Stimulated activated naive B cell treated with anti-CD40 and anti-IgM and Interleukin-4, amounts not matched to agents 10 μg/mL and 1 μg/mL and 100 μg/mL, for 72 hours (primary cell): ENCODE measurements at regions not wholly inside any gene's neighbourhood (a gene's known extent, or its start where the extent isn't known, plus 50 kb on each side); places are given as distances from the start of the nearest gene placed in this dataset.

Experiments
- ATAC-seq, 2 donors: fragments of 150-1000 bp; cut with Tn5 transposase; replicated peaks; 2 replicates each; pipeline ENCODE4 v1.10.0; 2021; ENCODE audit warnings: moderate library complexity in 1 of 2
- DNase-seq: peaks from one replicate; pipeline ENCODE4 v3.0.0; 2021
- H3K27ac Mint-ChIP-seq: one replicate; pipeline ENCODE4 v1.8.0; 2022; ENCODE audit warnings: mild to moderate bottlenecking, mixed read lengths
- H3K27me3 Mint-ChIP-seq, 2 donors: one replicate each; pipeline ENCODE4 v1.8.0; 2022; ENCODE audit warnings: mixed read lengths in 2 of 2
- H3K36me3 Mint-ChIP-seq, 2 donors: one replicate each; pipeline ENCODE4 v1.8.0; 2022; ENCODE audit warnings: mixed read lengths in 2 of 2, mild to moderate bottlenecking in 1 of 2
- H3K4me1 Mint-ChIP-seq, 2 donors: one replicate each; pipeline ENCODE4 v1.8.0; 2022; ENCODE audit warnings: mixed read lengths in 2 of 2, mild to moderate bottlenecking in 1 of 2
- H3K4me3 Mint-ChIP-seq, 2 donors: one replicate each; pipeline ENCODE4 v1.8.0; 2022; ENCODE audit warnings: mild to moderate bottlenecking in 2 of 2, mixed read lengths in 2 of 2, moderate library complexity in 1 of 2
- H3K9me3 Mint-ChIP-seq, 2 donors: one replicate each; pipeline ENCODE4 v1.8.0; 2022; ENCODE audit warnings: mixed read lengths in 2 of 2, mild to moderate bottlenecking in 1 of 2

DNA sequence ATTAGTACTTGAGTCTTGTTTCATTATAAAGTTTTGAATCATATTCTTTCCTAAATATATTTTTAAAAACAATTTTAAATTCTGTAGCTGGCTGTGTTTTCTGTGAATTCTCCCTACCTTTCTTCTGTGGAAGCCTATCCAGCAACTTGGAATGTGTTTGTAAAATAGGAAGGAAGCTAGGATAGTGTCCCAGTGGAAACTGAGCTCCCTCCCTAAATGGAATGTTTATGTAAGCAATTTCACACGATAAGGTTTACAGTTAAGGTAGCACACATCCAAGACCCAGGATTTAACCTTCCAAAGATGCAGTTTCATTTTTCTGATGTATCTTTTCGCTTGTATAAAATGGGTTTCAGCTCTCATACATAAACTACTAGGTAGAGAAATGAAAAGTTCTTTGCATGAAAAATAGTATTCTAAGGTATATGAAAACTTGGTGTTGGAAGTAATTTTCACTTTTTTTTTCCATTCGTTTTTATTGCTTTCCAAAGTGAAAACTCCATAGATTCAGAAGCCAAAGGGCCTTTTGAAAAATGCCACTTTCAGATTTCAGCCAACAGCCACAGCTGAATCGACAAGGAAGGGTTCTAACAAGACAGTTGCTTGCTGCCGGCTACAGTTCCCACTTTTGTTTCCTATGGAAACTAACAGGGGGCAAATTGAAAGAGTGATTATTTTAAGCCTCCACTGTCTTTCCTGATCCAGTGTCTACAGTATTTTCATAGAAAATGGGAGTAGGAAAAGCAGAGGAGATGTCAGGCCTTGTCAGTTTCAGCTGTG lies 405.1 kb upstream of the POU3F3 start:
- Mint-ChIP-seq H3K27ac (no peak overlapping the region), H3K4me3 (no peak overlapping the region), H3K27me3 (no peaks in the 10 kb centered on the region), H3K9me3 (no peaks in the 10 kb centered on the region), H3K4me1 (no peaks in the 10 kb centered on the region), H3K36me3 (no peaks in the 10 kb centered on the region)
- no peak for DNase-seq
- no peak for ATAC-seq

DNA sequence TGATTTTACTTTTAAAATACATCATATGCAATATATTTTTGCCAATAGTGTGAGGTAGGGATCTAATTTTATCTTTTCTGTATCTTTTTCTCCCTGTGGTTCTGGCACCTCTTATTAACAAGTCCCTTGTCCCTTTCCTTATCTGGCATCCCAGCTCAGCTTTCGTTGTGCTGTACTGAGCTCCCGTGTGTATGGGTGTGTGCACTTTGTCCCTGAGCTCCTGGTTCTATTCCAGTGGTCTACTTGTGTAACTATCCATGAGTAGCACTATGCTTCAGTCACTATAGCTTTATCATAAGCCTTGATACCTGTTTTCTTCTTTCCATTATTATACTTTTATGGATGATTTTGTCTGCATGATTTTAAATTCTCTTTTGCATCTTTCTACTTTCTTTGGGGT lies 401.4 kb upstream of the POU3F3 start:
- Mint-ChIP-seq H3K27me3 (no peaks in the 10 kb centered on the region), H3K9me3 (no peaks in the 10 kb centered on the region), H3K4me3 (no peak overlapping the region), H3K4me1 (no peaks in the 10 kb centered on the region), H3K27ac (no peak overlapping the region), H3K36me3 (no peaks in the 10 kb centered on the region)
- DNase-seq (no peak), ATAC-seq (no peak)

DNA sequence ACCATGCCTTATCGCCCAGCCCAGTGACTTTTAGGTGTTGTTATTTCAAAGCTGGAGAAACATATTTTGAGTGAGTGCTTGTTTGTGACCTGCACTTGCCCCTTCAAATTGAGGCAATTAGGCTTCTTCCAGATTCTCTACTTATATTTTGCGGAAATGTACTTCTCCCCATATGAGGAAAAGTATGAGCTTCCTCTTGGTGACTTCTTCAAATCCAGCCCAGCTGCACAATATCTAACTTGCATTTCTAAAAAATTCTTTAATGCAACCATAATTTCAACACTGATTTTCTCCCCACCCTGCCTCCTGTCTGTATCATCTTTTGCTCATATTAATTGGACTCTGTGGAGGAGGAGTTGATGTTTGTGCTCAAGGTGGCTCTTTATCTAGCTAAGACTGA lies 391.2 kb upstream of the POU3F3 start:
- no peak for DNase-seq
- no peak for ATAC-seq
- Mint-ChIP-seq H3K36me3 (no peaks in the 10 kb centered on the region), H3K4me1 (no peaks in the 10 kb centered on the region), H3K27ac (no peak overlapping the region), H3K9me3 (peaks cover 0 to 2% of the 10 kb centered on the region in 2 donors), H3K4me3 (no peak overlapping the region), H3K27me3 (no peaks in the 10 kb centered on the region)

DNA sequence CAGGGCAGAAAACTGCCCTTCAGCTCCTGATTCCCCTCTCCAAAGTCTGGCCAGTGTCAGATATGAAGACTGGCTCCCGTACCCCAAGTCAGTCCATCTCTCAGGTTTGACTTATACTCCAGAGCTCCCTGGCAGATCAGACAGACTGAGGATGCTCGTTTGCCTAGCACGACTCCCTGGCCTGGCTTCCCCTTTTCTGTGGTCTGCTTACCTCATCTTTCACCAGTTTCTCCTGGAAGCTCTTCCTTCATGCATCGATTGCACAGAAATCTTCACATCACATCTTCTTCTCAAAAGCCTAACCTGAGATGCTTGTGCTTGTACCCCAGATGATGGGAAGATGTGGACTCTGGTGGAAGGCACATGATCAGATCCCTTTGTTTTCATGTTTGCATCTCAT lies 387.9 kb upstream of the POU3F3 start:
- DNase-seq (no peak), ATAC-seq (no peak)
- no peaks in the 10 kb centered on the region for H3K4me1 Mint-ChIP-seq
- no peak overlapping the region for H3K4me3 Mint-ChIP-seq
- H3K27ac Mint-ChIP-seq = no peak overlapping the region
- peaks cover 0 to 2% of the 10 kb centered on the region in 2 donors for H3K9me3 Mint-ChIP-seq
- H3K27me3 Mint-ChIP-seq = no peaks in the 10 kb centered on the region
- H3K36me3 Mint-ChIP-seq = no peaks in the 10 kb centered on the region

DNA sequence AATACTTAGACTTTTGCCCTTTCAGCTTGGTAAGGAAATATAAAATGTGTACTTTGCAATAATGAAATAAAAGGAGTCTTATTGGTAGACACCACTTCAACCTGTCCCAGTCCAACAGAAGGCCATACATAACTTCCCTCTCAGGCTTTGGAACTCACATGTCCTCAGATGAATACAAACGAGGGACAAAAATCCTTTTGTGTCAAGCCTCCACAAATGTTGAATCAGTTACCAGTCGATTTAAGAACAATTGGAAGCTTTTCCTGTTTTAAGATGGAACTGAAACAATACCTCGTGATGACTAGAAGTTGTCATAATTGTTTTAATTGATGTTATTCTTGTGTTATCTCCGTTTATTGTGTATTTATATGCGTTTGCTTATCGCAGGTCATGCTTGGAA lies 385.1 kb upstream of the POU3F3 start:
- no peak overlapping the region for H3K4me3 Mint-ChIP-seq
- H3K27me3 Mint-ChIP-seq = no peaks in the 10 kb centered on the region
- DNase-seq (no peak), ATAC-seq (no peak)
- peaks cover 0 to 2% of the 10 kb centered on the region in 2 donors for H3K9me3 Mint-ChIP-seq
- H3K36me3 Mint-ChIP-seq = no peaks in the 10 kb centered on the region
- no peak overlapping the region for H3K27ac Mint-ChIP-seq
- no peaks in the 10 kb centered on the region for H3K4me1 Mint-ChIP-seq

DNA sequence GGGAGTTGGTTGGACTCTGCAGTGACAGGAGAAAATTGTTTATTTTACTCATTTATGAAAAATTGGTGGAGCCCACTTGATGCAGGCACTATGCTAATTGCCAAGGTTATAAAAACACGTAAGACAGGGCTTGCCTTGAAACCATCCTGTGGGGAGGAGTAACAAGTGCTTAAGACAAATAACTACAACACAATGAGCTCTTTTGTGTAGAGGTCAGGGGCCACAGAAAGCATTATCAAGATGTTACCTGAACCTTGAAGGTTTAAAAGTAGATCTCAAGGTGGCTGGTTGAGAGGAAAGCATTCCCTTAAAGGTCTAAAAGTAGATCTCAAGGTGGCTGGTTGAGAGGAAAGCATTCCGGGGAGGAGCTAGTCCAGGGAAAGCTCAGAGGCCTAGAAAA lies 381.8 kb upstream of the POU3F3 start:
- Mint-ChIP-seq H3K27ac (no peak overlapping the region), H3K4me1 (no peaks in the 10 kb centered on the region), H3K36me3 (no peaks in the 10 kb centered on the region), H3K9me3 (peaks cover 0 to 2% of the 10 kb centered on the region in 2 donors), H3K27me3 (peaks cover 0 to 3% of the 10 kb centered on the region in 2 donors), H3K4me3 (no peak overlapping the region)
- DNase-seq (no peak), ATAC-seq (no peak)

DNA sequence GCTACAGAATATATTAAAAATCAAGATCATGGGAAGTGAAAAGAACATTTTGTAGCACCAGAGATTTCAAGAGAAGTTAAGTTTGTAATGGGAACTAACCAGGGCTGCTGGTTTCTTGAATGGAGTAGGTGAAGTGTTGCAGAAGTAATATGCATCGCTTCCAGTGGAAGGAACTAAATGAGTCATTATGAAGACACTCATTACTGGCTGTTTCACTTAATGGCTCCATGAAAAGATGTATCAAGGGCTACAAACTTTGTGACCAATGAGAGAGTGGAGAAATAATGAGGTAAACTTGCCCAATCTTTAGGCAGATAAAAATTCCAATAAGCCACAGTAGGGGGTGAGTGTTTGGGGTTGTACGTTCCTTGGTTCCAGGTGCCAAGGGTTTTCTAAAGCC lies 380.4 kb upstream of the POU3F3 start:
- no peaks in the 10 kb centered on the region for H3K4me1 Mint-ChIP-seq
- no peaks in the 10 kb centered on the region for H3K36me3 Mint-ChIP-seq
- H3K4me3 Mint-ChIP-seq = no peak overlapping the region
- H3K27me3 Mint-ChIP-seq = peaks cover 0 to 4% of the 10 kb centered on the region in 2 donors
- H3K9me3 Mint-ChIP-seq = peaks cover 0 to 2% of the 10 kb centered on the region in 2 donors
- ATAC-seq (peak; percentile 21 to 42), DNase-seq (no peak)
- H3K27ac Mint-ChIP-seq = no peak overlapping the region

DNA sequence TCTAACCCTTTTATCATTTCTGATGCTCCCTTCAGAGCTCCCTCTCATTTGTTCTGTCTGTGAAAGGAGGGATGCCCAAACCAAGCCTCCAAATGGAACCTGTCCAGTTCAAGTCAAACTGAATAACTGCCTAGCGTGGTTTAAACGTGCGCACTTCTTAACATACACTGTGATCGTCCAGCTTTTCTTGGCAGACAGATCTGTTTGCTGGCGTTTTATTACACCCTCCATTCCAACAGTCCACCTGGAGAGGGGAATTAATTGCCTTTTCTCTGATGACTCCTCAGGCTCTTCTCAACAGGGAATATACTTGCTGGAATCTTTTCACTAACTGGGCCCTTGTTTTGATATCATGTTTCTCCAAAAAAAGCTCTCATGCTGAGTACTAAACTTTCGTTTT lies 379.2 kb upstream of the POU3F3 start:
- ATAC-seq (no peak), DNase-seq (no peak)
- Mint-ChIP-seq H3K4me3 (no peak overlapping the region), H3K9me3 (peaks cover 0 to 2% of the 10 kb centered on the region in 2 donors), H3K4me1 (no peaks in the 10 kb centered on the region), H3K27me3 (peaks cover 0 to 4% of the 10 kb centered on the region in 2 donors), H3K27ac (no peak overlapping the region), H3K36me3 (no peaks in the 10 kb centered on the region)

DNA sequence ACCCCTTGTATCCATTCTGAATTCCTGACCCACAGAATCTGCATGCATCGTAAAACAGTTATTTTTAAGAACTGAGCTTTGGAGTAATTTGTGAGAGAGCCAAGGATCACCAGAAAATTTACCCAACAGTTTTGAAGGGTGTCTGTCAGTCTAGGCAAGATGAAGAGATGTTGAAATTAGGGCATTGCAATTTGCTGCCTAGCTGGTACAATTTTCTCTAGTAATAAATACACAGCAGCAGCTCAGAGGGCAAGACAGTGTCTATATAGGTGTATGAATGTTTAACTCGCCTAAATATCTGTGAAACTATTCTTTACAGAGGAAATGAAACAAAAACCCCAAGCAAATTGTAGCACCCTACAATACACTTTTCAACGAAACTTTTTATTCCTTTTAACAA lies 377.8 kb upstream of the POU3F3 start:
- H3K27ac Mint-ChIP-seq = no peak overlapping the region

DNA sequence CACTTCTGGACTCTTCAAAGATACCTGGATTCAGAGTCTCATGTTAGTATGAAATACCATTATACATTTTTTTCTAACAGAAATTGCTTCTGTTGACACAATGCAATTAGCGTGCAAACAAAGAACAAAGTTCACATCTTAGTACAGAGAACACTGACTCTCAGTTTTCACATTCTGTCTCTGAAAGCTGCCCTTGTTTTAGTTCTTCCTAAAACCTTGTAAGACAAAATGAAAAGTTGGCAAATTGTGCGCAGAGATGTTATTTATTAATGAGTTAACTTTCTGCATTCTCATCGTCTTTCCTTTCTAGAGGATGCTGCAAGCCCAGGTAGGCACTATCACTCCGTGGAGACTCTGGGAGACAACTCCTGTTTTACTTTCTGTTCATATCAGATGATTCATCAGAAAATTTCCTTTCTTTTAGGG lies 377.3 kb upstream of the POU3F3 start:
- H3K4me3 Mint-ChIP-seq = no peak overlapping the region
- no peak for ATAC-seq
- no peaks in the 10 kb centered on the region for H3K4me1 Mint-ChIP-seq
- H3K36me3 Mint-ChIP-seq = no peaks in the 10 kb centered on the region
- H3K27me3 Mint-ChIP-seq = peaks cover 0 to 4% of the 10 kb centered on the region in 2 donors
- peaks cover 0 to 2% of the 10 kb centered on the region in 2 donors for H3K9me3 Mint-ChIP-seq
- DNase-seq = no peak
- no peak overlapping the region for H3K27ac Mint-ChIP-seq

More for the DNA sequence above, 377.8 kb upstream of the POU3F3 start:
- ATAC-seq (no peak), DNase-seq (no peak)
- Mint-ChIP-seq H3K36me3 (no peaks in the 10 kb centered on the region), H3K4me3 (no peak overlapping the region), H3K27me3 (peaks cover 0 to 4% of the 10 kb centered on the region in 2 donors), H3K9me3 (peaks cover 0 to 2% of the 10 kb centered on the region in 2 donors), H3K4me1 (no peaks in the 10 kb centered on the region)

DNA sequence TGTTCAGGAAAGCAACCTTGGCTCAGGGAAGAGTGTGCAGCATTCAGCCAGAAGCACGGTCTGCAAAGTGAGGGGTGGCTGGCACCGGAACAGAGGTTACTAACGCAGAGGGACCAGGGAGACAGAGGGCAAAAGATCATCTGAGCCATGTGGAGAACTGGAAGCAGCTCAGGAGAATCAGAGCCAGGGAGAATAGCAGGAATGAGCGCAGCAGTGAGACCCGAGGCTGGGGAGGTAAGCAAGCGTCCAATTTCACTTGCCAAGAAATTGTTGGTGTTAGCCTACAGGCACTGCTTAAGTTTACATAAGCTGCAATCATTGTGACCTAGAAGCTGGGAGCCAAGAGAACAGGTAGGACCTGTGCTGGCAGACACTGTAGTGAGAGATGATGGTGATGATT lies 372.6 kb upstream of the POU3F3 start:
- no peak overlapping the region for H3K27ac Mint-ChIP-seq
- peaks cover 6% of the 10 kb centered on the region in 2 donors for H3K27me3 Mint-ChIP-seq
- H3K4me1 Mint-ChIP-seq = no peaks in the 10 kb centered on the region
- DNase-seq = no peak
- H3K9me3 Mint-ChIP-seq = peaks cover 0 to 3% of the 10 kb centered on the region in 2 donors
- H3K36me3 Mint-ChIP-seq = no peaks in the 10 kb centered on the region
- H3K4me3 Mint-ChIP-seq = no peak overlapping the region
- ATAC-seq = no peak

DNA sequence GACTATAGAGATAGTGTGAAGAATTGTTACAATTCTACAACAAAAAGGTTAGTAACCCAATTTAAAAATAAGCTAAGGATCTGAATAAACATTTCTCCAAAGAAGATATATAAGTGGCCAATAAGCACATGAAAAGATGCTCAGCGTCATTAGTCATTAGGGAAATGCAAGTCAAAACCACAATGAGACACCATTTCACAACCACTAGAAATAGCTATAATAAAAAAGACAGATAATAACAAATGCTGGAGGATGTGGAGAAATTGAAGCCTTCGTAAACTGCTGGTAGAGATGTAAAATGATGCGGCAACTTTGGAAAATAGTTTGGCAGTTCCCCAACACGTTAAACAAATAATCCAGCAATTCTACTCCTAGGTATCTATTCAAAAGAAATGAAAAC lies 366.5 kb upstream of the POU3F3 start:
- H3K9me3 Mint-ChIP-seq = peaks cover 0 to 5% of the 10 kb centered on the region in 2 donors
- no peak for DNase-seq
- peaks cover 5 to 9% of the 10 kb centered on the region in 2 donors for H3K27me3 Mint-ChIP-seq
- ATAC-seq = no peak
- no peaks in the 10 kb centered on the region for H3K36me3 Mint-ChIP-seq
- no peak overlapping the region for H3K27ac Mint-ChIP-seq
- no peaks in the 10 kb centered on the region for H3K4me1 Mint-ChIP-seq
- H3K4me3 Mint-ChIP-seq = no peak overlapping the region

DNA sequence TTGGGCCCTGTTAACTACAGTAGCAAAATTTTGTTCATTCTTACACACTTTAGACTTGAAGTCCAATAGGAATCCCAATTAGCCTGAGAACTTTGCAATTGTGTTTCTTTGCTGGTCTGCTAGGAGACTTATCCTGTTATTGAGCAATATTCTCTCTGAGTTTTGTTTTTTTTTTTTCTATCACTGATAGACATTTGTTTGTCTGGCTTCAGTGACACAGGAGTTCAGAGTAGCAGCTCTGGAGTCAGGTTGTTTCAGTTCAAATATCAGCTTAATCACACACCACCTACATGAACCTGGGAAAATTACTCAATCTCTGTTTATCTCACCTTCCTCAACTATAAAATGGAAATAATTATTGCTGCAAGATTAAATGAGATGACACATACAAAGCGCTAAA lies 360.2 kb upstream of the POU3F3 start:
- no peaks in the 10 kb centered on the region for H3K9me3 Mint-ChIP-seq
- H3K27me3 Mint-ChIP-seq = peaks cover 4 to 9% of the 10 kb centered on the region in 2 donors
- DNase-seq (no peak), ATAC-seq (no peak)
- no peak overlapping the region for H3K27ac Mint-ChIP-seq
- H3K4me1 Mint-ChIP-seq = no peaks in the 10 kb centered on the region
- H3K4me3 Mint-ChIP-seq = no peak overlapping the region
- H3K36me3 Mint-ChIP-seq = no peaks in the 10 kb centered on the region

DNA sequence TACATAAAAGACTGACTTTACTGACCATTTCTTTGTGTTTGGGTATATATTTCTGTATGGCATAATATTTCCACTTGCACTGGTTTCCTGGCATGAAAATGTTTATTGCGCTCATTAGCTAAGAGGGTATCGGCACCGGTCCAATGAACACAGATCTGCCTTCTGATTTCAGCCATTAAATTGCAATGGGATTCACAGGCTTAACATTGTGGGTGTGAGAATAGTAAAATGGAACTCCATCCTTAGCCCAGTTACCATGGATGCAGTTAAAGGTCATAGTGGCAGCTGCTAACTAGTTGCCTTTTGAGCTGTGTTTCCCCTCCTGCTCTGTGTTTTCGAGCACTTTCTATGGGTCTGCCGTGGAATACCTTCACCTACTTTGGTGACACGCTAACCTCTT lies 352.6 kb upstream of the POU3F3 start:
- no peak for ATAC-seq
- H3K36me3 Mint-ChIP-seq = no peaks in the 10 kb centered on the region
- H3K4me1 Mint-ChIP-seq = peaks cover 0 to 2% of the 10 kb centered on the region in 2 donors
- DNase-seq = no peak
- H3K9me3 Mint-ChIP-seq = no peaks in the 10 kb centered on the region
- H3K4me3 Mint-ChIP-seq = no peak overlapping the region
- peaks cover 0 to 3% of the 10 kb centered on the region in 2 donors for H3K27me3 Mint-ChIP-seq
- no peak overlapping the region for H3K27ac Mint-ChIP-seq

DNA sequence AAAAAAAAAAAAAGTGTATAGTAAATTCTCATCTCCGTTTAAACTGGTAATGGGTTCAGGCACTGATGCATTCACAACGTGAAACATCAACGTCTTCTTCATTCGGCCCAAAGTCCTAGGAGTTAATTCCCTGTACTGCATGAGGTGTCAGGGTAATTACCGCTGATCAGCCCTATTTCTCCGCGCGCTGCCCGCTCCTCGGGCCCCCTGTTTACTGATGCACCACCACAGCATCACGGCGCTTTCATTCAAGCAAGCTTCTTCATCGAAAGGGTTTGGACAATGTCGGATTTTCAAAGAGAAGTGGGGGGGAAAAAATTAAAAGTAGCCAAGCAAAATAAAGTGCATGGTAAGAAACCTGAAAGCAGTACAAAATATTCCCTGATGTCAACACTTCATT lies 352.0 kb upstream of the POU3F3 start:
- DNase-seq (no peak), ATAC-seq (no peak)
- H3K27me3 Mint-ChIP-seq = peaks cover 0 to 3% of the 10 kb centered on the region in 2 donors
- H3K9me3 Mint-ChIP-seq = no peaks in the 10 kb centered on the region
- peaks cover 0 to 2% of the 10 kb centered on the region in 2 donors for H3K4me1 Mint-ChIP-seq
- no peaks in the 10 kb centered on the region for H3K36me3 Mint-ChIP-seq
- H3K4me3 Mint-ChIP-seq = no peak overlapping the region
- no peak overlapping the region for H3K27ac Mint-ChIP-seq
